Glutamatergic neuron (in vitro differentiated cells): ENCODE measurements at regions not wholly inside any gene's neighbourhood (a gene's known extent, or its start where the extent isn't known, plus 50 kb on each side); places are given as distances from the start of the nearest gene placed in this dataset.
A peak's percentile ranks its signal among the peaks of the same experiment; 100 is the strongest.
"Not testable (repeated sequence)": the region's sequence is repeated elsewhere in the genome, so short reads cannot be mapped to it uniquely, and the experiment has no call there.

Experiments
- DNase-seq: peaks from one replicate; pipeline ENCODE4 v3.0.0; 2022
- H3K27ac Mint-ChIP-seq: one replicate; pipeline ENCODE4 v1.8.0; 2020; ENCODE audit warnings: mild to moderate bottlenecking, mixed read lengths, inconsistent platforms; ENCODE audit not compliant: unreplicated experiment
- H3K27me3 Mint-ChIP-seq: one replicate; pipeline ENCODE4 v1.8.0; 2020; ENCODE audit warnings: mild to moderate bottlenecking, moderate library complexity, mixed read lengths, inconsistent platforms; ENCODE audit not compliant: unreplicated experiment
- H3K36me3 Mint-ChIP-seq: one replicate; pipeline ENCODE4 v1.8.0; 2020; ENCODE audit warnings: mild to moderate bottlenecking, mixed read lengths, inconsistent platforms; ENCODE audit not compliant: unreplicated experiment
- H3K4me1 Mint-ChIP-seq: one replicate; pipeline ENCODE4 v1.8.0; 2020; ENCODE audit warnings: mild to moderate bottlenecking, low read depth, mixed read lengths, inconsistent platforms; ENCODE audit not compliant: unreplicated experiment
- H3K4me3 Mint-ChIP-seq: one replicate; pipeline ENCODE4 v1.8.0; 2020; ENCODE audit warnings: mild to moderate bottlenecking, mixed read lengths, inconsistent platforms; ENCODE audit not compliant: unreplicated experiment
- H3K9me3 Mint-ChIP-seq: one replicate; pipeline ENCODE4 v1.8.0; 2020; ENCODE audit warnings: mild to moderate bottlenecking, moderate library complexity, mixed read lengths, inconsistent platforms; ENCODE audit not compliant: unreplicated experiment
- TF ChIP-seq, protein P1 (sequence below): fragments of 200-600 bp; sonication (generic); IDR thresholded peaks from one replicate; pipeline ENCODE4 v1.5.0; 2021; ENCODE audit not compliant: partially characterized antibody, unreplicated experiment

DNA sequence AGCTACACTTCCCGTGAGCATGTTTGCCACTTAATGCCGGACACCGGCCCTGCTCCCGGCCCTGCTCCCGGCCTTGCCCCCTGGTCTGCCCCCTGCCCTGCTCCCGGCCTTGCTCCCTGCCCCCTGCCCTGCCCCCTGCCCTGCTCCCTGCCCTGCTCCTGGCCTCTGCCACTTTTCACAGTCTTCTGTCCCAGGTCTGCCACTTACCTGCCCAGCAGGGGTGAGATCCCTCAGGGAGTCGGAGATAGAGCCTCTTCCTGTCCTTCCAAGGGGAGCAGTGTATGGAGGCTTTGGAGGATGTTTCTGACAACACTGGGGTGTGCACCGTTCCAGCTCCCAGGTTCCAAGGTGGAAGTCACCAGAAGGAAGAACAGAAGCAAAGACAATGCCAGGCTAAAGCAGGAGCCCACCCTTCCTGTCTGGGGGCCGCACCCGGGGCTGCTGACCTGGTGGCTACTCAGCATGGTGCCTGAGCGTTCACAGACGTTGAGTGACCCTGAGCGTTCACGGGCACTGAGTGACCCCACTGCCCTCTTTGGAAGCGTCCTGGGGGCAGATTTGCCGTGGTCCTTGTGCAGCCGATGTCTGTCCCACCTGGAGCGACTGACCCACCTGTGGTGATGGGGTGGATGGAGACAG, 199.8 kb downstream of the DLL1 start:
- H3K36me3 Mint-ChIP-seq = no peaks in the 10 kb centered on the region

DNA sequence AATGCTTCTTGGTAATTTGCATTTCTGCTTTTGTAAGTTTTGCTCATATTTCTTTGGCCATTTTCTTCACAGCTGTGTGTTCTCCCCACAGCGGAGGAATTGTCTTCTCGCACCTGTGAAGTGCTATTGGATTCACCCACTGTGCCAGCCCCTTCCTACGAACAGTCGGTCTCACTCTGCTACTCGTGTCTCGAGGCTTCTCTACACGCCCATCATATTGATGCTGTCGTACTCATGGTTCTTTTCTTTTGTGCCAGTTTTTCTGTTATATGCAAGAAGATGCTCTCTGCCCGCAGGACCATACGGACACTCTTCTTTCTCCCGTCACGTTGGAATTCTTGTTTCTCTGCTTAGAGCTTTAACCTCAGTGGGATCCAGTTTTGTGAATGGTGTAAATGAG, 200.3 kb downstream of the DLL1 start:
- H3K4me3 Mint-ChIP-seq = no peak overlapping the region
- no peak for DNase-seq
- H3K36me3 Mint-ChIP-seq = no peaks in the 10 kb centered on the region
- TF ChIP-seq, protein P1, sequence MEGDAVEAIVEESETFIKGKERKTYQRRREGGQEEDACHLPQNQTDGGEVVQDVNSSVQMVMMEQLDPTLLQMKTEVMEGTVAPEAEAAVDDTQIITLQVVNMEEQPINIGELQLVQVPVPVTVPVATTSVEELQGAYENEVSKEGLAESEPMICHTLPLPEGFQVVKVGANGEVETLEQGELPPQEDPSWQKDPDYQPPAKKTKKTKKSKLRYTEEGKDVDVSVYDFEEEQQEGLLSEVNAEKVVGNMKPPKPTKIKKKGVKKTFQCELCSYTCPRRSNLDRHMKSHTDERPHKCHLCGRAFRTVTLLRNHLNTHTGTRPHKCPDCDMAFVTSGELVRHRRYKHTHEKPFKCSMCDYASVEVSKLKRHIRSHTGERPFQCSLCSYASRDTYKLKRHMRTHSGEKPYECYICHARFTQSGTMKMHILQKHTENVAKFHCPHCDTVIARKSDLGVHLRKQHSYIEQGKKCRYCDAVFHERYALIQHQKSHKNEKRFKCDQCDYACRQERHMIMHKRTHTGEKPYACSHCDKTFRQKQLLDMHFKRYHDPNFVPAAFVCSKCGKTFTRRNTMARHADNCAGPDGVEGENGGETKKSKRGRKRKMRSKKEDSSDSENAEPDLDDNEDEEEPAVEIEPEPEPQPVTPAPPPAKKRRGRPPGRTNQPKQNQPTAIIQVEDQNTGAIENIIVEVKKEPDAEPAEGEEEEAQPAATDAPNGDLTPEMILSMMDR = no peak
- H3K27ac Mint-ChIP-seq = no peak overlapping the region
- peaks cover 6% of the 10 kb centered on the region for H3K4me1 Mint-ChIP-seq
- peaks cover 3% of the 10 kb centered on the region for H3K9me3 Mint-ChIP-seq
- H3K27me3 Mint-ChIP-seq = peaks cover 4% of the 10 kb centered on the region

More for the DNA sequence above, 199.8 kb downstream of the DLL1 start:
- Mint-ChIP-seq H3K4me1 (peaks cover 7% of the 10 kb centered on the region), H3K27ac (no peak overlapping the region), H3K4me3 (no peak overlapping the region), H3K9me3 (peaks cover 3% of the 10 kb centered on the region), H3K27me3 (peaks cover 4% of the 10 kb centered on the region)
- DNase-seq = peak; percentile 10
- TF ChIP-seq, protein P1 = no peak

DNA sequence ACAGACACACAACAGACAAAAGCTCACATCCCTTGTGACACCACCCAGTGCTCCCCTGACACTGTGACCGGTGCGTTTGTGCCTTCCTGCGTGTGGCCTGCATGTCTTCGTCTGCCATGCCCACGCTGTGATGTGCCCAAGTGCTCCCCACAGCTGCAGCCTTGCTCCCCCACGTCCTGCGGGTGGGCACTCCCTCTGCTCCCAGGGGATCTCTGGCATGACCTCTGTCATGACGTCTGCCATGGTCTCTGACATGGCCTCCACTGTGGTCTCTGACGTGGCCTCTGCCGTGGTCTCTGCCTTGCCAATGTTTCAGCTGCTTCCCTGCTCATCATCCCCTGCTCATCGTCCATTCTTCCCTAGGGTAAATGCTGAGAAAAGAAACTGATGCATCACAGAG, 200.9 kb downstream of the DLL1 start:
- Mint-ChIP-seq H3K27ac (no peak overlapping the region), H3K4me1 (peaks cover 10% of the 10 kb centered on the region), H3K36me3 (no peaks in the 10 kb centered on the region), H3K9me3 (peaks cover 3% of the 10 kb centered on the region), H3K27me3 (peaks cover 4% of the 10 kb centered on the region), H3K4me3 (no peak overlapping the region)
- TF ChIP-seq, protein P1 = no peak
- DNase-seq = no peak

DNA sequence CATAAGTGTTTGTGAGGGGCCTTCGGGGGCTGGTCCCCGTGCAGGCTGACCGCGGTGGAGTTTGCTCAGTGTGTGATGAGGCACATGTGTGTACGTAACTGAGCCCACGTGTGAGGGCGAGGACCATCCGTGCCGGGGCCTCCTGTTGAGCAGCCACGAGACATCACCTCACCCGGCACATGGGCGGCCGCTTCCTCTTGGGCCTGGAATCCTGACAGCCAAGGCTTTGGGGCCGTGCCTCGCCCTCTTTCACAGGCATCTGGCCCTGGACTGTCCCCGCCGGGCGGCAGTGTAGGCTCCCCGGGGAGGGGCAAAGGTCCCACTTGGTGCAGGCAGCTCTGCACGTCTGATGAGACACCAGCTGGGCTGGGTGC, 202.3 kb downstream of the DLL1 start:
- H3K27ac Mint-ChIP-seq = no peak overlapping the region
- H3K4me1 Mint-ChIP-seq = peaks cover 9% of the 10 kb centered on the region
- no peaks in the 10 kb centered on the region for H3K36me3 Mint-ChIP-seq
- peaks cover 4% of the 10 kb centered on the region for H3K27me3 Mint-ChIP-seq
- TF ChIP-seq, protein P1 = no peak
- H3K4me3 Mint-ChIP-seq = no peak overlapping the region
- DNase-seq = no peak
- H3K9me3 Mint-ChIP-seq = peaks cover 3% of the 10 kb centered on the region

DNA sequence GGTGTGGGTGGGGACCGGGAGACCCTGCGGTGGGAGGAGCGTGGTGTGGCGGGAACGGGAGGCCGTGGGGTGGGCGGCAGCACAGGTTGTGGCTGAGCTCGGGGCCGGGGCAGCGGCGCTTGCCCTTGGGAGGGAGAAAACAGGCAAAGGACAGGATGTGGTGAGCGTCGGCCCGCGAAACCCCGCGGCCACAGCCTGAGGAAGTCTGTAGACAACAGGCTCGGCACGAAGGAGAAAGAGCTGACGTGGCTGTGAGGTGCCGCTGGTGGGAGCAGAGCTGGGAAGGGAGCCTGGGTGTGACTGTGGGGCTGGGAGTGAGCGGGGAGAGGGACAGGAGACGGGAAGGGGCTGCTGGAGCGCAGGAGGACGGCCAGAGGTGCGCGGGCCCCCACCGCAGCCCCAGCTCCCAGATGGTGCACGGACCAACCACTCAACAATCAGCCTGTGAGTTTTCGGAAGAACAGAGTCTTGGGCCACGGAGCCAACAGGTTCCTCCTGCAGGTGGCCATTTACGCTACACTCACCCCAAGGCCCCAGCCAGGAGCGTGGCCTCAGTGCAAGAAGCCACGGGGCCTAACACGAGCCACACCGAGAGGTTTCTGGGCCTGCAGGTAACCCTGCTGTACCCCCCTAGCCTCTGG, 202.8 kb downstream of the DLL1 start:
- Mint-ChIP-seq H3K36me3 (no peaks in the 10 kb centered on the region), H3K27ac (no peak overlapping the region), H3K9me3 (peaks cover 7% of the 10 kb centered on the region), H3K4me1 (peaks cover 14% of the 10 kb centered on the region), H3K27me3 (peaks cover 4% of the 10 kb centered on the region), H3K4me3 (no peak overlapping the region)
- DNase-seq = peak; percentile 62
- TF ChIP-seq, protein P1 = no peak

DNA sequence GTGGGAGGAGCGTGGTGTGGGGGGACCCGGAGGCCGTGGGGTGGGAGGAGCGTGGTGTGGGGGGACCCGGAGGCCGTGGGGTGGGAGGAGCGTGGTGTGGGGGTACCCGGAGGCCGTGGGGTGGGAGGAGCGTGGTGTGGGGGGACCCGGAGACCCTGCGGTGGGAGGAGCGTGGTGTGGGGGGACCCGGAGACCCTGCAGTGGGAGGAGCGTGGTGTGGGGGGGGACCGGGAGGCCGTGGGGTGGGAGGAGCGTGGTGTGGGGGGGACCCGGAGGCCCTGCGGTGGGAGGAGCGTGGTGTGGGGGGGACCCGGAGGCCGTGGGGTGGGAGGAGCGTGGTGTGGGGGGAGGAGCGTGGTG, 203.5 kb downstream of the DLL1 start:
- H3K27ac Mint-ChIP-seq, H3K9me3 Mint-ChIP-seq, H3K27me3 Mint-ChIP-seq, H3K36me3 Mint-ChIP-seq, H3K4me3 Mint-ChIP-seq: not testable (repeated sequence)
- peaks cover 19% of the 10 kb centered on the region for H3K4me1 Mint-ChIP-seq
- DNase-seq = peak; percentile 75
